Fibroblast of mammary gland (primary cell): ENCODE measurements at regions not wholly inside any gene's neighbourhood (a gene's known extent, or its start where the extent isn't known, plus 50 kb on each side); places are given as distances from the start of the nearest gene placed in this dataset.

Source experiments
- DNase-seq: peaks from one replicate; pipeline ENCODE4 v3.0.0-alpha.2; 2010; ENCODE audit warnings: low read depth
- H3K4me3 ChIP-seq: 2 replicates; pipeline ENCODE4 v1.5.1; 2011; ENCODE audit warnings: low read depth, mild to moderate bottlenecking, low read length, moderate library complexity; ENCODE audit not compliant: control insufficient read depth
- CTCF ChIP-seq: conservative IDR thresholded peaks from 2 replicates; pipeline ENCODE4 v1.5.1; 2011; ENCODE audit warnings: low read depth, low read length, inconsistent platforms; ENCODE audit not compliant: control insufficient read depth, insufficient read depth

GRCh38 chr5:107325866-107326265, 344.9 kb downstream of the EFNA5 start:
- no peak for TF ChIP-seq CTCF
- DNase-seq, result no peak
- H3K4me3 ChIP-seq, result no peak overlapping the region

GRCh38 chr5:107324809-107325208, 345.9 kb downstream of the EFNA5 start:
- no peak overlapping the region for H3K4me3 ChIP-seq
- TF ChIP-seq CTCF, result no peak
- DNase-seq, result no peak

- no peak overlapping the region for H3K4me3 ChIP-seq
- no peak for DNase-seq
- TF ChIP-seq CTCF, result no peak
These were observed 346.7 kb downstream of the EFNA5 start for GRCh38 chr5:107324071-107324470.

GRCh38 chr5:107323536-107323935, 347.2 kb downstream of the EFNA5 start:
- no peak overlapping the region for H3K4me3 ChIP-seq
- DNase-seq, result no peak
- no peak for TF ChIP-seq CTCF

GRCh38 chr5:107322936-107323335, 347.8 kb downstream of the EFNA5 start:
- no peak for TF ChIP-seq CTCF
- no peak overlapping the region for H3K4me3 ChIP-seq
- DNase-seq, result no peak

GRCh38 chr5:107321906-107322305, 348.8 kb downstream of the EFNA5 start:
- TF ChIP-seq CTCF, result no peak
- no peak for DNase-seq
- no peak overlapping the region for H3K4me3 ChIP-seq

- TF ChIP-seq CTCF, result no peak
- DNase-seq, result no peak
- H3K4me3 ChIP-seq, result no peak overlapping the region
These were observed 349.9 kb downstream of the EFNA5 start for GRCh38 chr5:107320846-107321245.
